SKM-1 (cell line): ENCODE measurements at regions not wholly inside any gene's neighbourhood (a gene's known extent, or its start where the extent isn't known, plus 50 kb on each side); places are given as distances from the start of the nearest gene placed in this dataset.
"Not testable (repeated sequence)": the region's sequence is repeated elsewhere in the genome, so short reads cannot be mapped to it uniquely, and the experiment has no call there.

Source experiments
- DNase-seq: peaks from one replicate; lab custom pipeline; 2025; ENCODE audit not compliant: unreplicated experiment; lab: John Stamatoyannopoulos, UW

GRCh38 chr9:94188246-94188645, 70.9 kb upstream of the ZNF169 start:
- no peak for DNase-seq

- DNase-seq: not testable (repeated sequence)
Measured at GRCh38 chr9:94191706-94192105, 67.4 kb upstream of the ZNF169 start.

GRCh38 chr9:94198414-94198813, 60.7 kb upstream of the ZNF169 start:
- DNase-seq: no peak

- DNase-seq: no peak
Measured at GRCh38 chr9:94199776-94200175, 59.3 kb upstream of the ZNF169 start.

GRCh38 chr9:94204174-94204573, 54.9 kb upstream of the ZNF169 start:
- DNase-seq: no peak

- no peak for DNase-seq
Measured at GRCh38 chr9:94207781-94208180, 51.3 kb upstream of the ZNF169 start.
